HTR-8/SVneo (cell line): ENCODE measurements at regions not wholly inside any gene's neighbourhood (a gene's known extent, or its start where the extent isn't known, plus 50 kb on each side); places are given as distances from the start of the nearest gene placed in this dataset.
A peak's percentile ranks its signal among the peaks of the same experiment; 100 is the strongest.
"Not testable (repeated sequence)": the region's sequence is repeated elsewhere in the genome, so short reads cannot be mapped to it uniquely, and the experiment has no call there.

Experiments used
- DNase-seq: peaks from one replicate; pipeline ENCODE4 v3.0.0; 2011; ENCODE audit warnings: low spot score, mixed read lengths; ENCODE audit not compliant: insufficient read length
- FAIRE-seq: peaks from 2 replicates; lab custom pipeline; 2011; peaks lifted over from hg19 to GRCh38; lab: Jason Lieb, UNC

- DNase-seq (no peak), FAIRE-seq (no peak)
These were observed 119.0 kb upstream of the MCHR2 start for GRCh38 chr6:100112855-100113508.

GRCh38 chr6:100105919-100106529, 112.0 kb upstream of the MCHR2 start:
- DNase-seq (no peak), FAIRE-seq (no peak)

DNA sequence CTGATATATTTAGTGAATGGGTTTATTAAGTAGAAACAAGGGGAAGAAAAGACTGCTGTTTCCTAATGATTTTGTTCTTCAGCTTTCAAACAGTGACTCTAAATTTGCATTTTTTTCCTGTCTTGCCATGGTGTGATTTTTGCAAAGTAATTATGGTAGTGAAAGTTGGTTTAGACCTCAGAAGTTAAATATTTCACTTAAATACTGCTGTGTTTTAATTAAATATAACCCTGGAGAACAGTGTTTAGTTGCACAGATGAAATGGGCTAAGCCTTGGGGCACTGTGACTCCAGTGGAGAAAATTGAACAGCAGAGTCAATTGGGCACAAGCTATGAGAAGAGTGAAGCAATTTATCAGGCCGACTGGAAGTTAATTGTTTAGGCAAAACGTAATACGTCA, 111.1 kb upstream of the MCHR2 start:
- FAIRE-seq (no peak), DNase-seq (no peak)

DNA sequence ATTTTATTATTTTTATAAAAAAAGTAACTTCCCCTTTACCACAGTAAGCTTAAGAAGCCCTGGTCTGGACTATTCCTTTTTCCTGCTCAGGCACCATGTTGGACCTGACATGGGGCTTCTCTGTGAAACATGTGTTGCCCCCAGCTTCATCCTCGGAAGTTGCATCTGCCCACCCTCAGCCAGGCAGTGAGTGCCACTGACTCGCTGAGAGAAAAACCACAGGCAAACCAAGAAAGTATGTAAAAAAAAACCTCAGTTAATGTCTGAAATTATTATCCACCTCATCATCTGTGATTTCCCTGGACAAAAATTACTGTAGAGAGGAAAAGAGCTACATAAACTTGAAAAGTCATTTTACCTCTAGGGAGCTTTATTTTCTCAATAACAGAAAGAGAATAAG, 109.9 kb upstream of the MCHR2 start:
- FAIRE-seq (no peak), DNase-seq (no peak)

GRCh38 chr6:100103194-100103593, 109.2 kb upstream of the MCHR2 start:
- no peak for DNase-seq
- FAIRE-seq = no peak

DNA sequence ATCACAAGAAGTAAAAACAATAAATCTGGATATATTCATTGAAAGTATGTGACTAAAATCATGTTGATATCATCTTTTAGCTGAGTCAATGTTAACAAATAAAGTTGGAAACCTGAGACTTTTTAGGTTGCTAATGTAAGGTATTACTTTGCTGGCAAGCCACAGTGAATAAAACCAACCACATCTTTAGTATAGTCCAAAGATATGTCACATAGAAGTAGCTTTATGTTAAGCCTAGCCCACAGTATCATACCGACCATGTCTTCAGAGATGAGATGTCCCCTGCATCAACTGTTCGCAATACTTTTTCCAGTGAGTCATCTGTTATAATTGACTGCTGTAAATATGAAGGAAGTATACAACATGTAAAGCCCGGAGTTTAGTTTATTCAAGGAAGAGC, 107.6 kb upstream of the MCHR2 start:
- DNase-seq = no peak
- FAIRE-seq = peak; percentile 66

GRCh38 chr6:100100776-100101175, 106.8 kb upstream of the MCHR2 start:
- FAIRE-seq = no peak

DNA sequence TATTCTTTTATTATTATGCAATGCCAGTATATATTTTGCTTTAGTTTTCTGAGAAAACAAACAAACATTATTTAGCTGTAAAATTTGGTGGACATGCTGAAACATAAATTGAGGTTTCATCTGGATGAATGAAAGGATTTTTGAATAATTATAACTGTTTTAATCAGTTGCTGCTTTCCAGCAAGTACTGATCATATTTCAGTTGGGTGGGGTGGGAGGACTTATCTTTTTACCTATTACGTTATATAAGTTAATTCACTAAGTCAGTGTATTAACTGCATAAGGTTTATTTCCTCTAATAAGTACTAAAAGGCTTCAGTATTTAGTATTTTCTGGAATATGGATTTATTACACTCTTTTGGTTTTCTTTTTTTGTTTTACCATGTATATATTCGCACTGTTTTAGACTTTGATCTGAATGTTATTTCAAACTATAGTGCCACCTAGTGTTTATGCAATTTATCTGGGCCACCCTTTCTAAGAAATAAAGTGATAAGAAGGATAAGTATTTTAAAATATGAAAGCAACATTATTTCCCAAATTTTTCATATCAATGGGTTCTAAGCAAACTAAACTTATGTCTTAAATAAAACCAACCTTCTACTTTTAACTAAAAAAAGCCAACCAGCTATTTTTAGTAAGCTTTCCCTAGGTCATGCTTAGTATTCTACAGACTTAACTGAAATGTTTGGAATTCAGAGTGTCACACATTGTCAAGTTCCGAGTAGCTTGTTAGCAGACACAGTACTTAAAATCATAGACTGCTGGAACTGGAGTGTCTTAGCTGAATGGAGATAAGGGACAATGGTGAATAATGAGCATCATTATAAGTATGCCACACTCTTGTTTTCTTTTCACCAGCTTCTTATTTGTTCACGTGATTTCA, 105.4 kb upstream of the MCHR2 start:
- FAIRE-seq (no peak), DNase-seq (no peak)

More at GRCh38 chr6:100100776-100101175, 106.8 kb upstream of the MCHR2 start:
- no peak for DNase-seq

GRCh38 chr6:100096936-100097335, 102.9 kb upstream of the MCHR2 start:
- DNase-seq (no peak), FAIRE-seq (no peak)

- no peak for DNase-seq
- no peak for FAIRE-seq
These were observed 102.3 kb upstream of the MCHR2 start for GRCh38 chr6:100096341-100096740.

GRCh38 chr6:100093405-100093804, 99.4 kb upstream of the MCHR2 start:
- FAIRE-seq (no peak), DNase-seq (no peak)

- no peak for FAIRE-seq
- no peak for DNase-seq
These were observed 94.0 kb upstream of the MCHR2 start for GRCh38 chr6:100088009-100088408.

DNA sequence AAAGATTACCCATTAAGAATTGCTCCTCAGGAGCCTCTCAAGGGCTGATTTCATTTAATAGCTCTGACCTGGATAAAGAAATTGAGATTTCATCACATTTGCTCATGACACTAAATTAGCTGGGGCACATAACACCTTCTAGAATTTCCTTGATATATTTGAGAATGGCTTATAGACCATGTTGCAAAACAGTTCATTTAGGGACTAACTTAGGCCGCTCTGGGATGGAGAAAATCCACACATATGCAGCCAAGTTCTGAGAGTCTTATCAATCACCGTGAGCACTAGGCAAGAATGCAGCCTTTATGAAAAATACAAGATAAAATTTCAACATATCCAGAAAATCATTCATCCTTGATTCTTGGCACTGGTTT, 91.0 kb upstream of the MCHR2 start:
- FAIRE-seq = no peak
- DNase-seq = no peak

DNA sequence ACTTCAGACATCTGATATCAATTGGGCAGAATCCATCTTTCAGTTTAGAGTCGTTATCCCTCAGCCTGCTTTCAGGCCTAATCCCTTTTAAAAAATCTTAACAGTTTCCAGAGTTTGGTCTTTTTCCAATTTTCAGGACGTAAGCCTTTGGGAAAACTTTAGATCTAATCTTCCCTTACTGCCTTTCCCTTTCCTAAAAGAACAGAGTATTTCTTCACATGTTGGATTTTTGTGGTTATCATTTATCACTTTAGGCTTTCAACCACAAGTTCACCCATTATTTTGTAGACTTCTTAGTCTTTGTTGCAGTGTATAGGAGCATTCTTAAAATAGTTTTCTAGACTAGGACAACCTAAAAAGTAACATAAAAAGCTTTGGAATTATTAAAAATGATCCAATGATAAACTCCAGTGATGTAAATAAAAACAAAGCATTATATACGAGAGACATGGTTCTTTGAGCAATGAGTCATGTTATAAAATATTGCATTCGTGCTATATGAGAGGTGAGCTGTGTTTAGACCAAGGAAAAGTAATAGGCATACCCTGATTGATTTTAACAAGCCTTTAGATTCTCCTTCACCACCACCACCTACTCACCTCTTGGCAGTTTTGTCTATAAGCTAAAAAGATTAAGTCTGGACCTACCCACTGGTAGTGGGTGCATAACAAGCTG, 90.4 kb upstream of the MCHR2 start:
- FAIRE-seq (peak; percentile 28), DNase-seq (no peak)

DNA sequence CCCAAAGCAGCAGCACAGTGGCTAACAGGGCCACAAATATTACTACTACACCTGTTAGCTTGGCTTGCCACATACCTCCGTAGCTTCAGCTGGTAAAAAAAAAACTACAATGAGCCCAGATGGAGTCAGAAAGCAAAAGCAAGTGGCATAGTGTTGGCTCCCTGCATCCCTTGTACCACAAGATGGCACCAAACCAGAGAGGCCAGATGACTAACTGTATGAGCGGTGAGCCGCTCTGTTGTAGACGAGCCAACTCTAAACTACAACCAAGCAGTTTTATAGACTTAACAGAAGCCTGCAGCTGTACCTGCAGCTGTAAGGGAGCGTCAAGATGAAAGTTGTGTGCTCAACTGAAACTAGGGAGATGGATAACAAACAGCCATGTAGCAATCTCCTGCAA, 84.5 kb upstream of the MCHR2 start:
- no peak for DNase-seq
- FAIRE-seq = no peak

GRCh38 chr6:100065348-100065747, 71.3 kb upstream of the MCHR2 start:
- DNase-seq (no peak), FAIRE-seq (no peak)

- FAIRE-seq = no peak
These were observed 68.6 kb upstream of the MCHR2 start for GRCh38 chr6:100062621-100063020.

GRCh38 chr6:100057941-100058340, 63.9 kb upstream of the MCHR2 start:
- FAIRE-seq = no peak
- peak; percentile 1 for DNase-seq

More at GRCh38 chr6:100062621-100063020, 68.6 kb upstream of the MCHR2 start:
- no peak for DNase-seq

DNA sequence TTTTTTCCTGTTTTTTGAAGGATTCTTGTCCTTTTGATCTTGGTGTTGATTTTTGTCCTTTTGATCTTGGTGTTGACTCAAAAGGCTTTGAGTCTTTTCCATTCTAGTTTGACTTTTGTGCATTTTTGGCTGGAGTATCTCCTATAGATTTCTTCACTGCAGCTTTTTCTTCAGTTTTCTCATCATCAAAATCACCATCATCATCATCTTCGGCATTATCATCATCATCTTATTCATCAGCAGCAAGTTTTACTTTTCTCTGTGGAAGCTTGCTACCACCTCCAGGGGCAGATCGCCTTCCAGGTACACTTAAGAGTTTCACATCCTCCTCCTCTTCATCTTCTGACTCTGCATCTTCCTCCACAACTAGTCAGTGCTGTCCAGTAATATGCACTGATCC, 56.5 kb upstream of the MCHR2 start:
- FAIRE-seq (no peak), DNase-seq (no peak)

- not testable (repeated sequence) for FAIRE-seq, DNase-seq
These were observed 49.9 kb upstream of the MCHR2 start for GRCh38 chr6:100043961-100044360.
